HG03025 (cell line): ENCODE measurements at regions not wholly inside any gene's neighbourhood (a gene's known extent, or its start where the extent isn't known, plus 50 kb on each side); places are given as distances from the start of the nearest gene placed in this dataset.
"Not testable (repeated sequence)": the region's sequence is repeated elsewhere in the genome, so short reads cannot be mapped to it uniquely, and the experiment has no call there.

Source experiments
- ATAC-seq: cut with Tn5 transposase; IDR thresholded peaks from one replicate; pipeline ENCODE4 v1.9.1; 2021; ENCODE audit warnings: mild to moderate bottlenecking, moderate library complexity; ENCODE audit not compliant: unreplicated experiment, low FRiP score

GRCh38 chrX:13478740-13479451, 90.5 kb upstream of the EGFL6 start:
- no peak for ATAC-seq

GRCh38 chrX:13476384-13476783, 93.0 kb upstream of the EGFL6 start:
- no peak for ATAC-seq

- ATAC-seq, result peak; percentile 31
Observed at GRCh38 chrX:13474164-13474516, 95.3 kb upstream of the EGFL6 start.

- peak; percentile 88 for ATAC-seq
Observed at GRCh38 chrX:13473442-13474163, 95.8 kb upstream of the EGFL6 start.

GRCh38 chrX:13472975-13473374, 96.4 kb upstream of the EGFL6 start:
- no peak for ATAC-seq

- no peak for ATAC-seq
Observed at GRCh38 chrX:13471269-13471668, 98.1 kb upstream of the EGFL6 start.

- no peak for ATAC-seq
Observed at GRCh38 chrX:13470685-13470977, 98.8 kb upstream of the EGFL6 start.

- no peak for ATAC-seq
Observed at GRCh38 chrX:13469963-13470684, 99.3 kb upstream of the EGFL6 start.

- ATAC-seq, result no peak
Observed at GRCh38 chrX:13468096-13468495, 101.3 kb upstream of the EGFL6 start.

GRCh38 chrX:13467243-13467642, 102.2 kb upstream of the EGFL6 start:
- ATAC-seq, result no peak

- ATAC-seq, result no peak
Observed at GRCh38 chrX:13464599-13465275, 104.7 kb upstream of the EGFL6 start.

GRCh38 chrX:13463608-13464007, 105.8 kb upstream of the EGFL6 start:
- ATAC-seq, result no peak

GRCh38 chrX:13452283-13452682, 117.1 kb upstream of the EGFL6 start:
- no peak for ATAC-seq

GRCh38 chrX:13449441-13449840, 120.0 kb upstream of the EGFL6 start:
- ATAC-seq, result no peak

- ATAC-seq, result no peak
Observed at GRCh38 chrX:13448941-13449340, 120.5 kb upstream of the EGFL6 start.

- not testable (repeated sequence) for ATAC-seq
Observed at GRCh38 chrX:13441608-13442007, 121.8 kb upstream of the ATXN3L start.

- ATAC-seq, result no peak
Observed at GRCh38 chrX:13440176-13440575, 120.3 kb upstream of the ATXN3L start.

GRCh38 chrX:13433298-13433605, 113.4 kb upstream of the ATXN3L start:
- ATAC-seq, result no peak

GRCh38 chrX:13432414-13433297, 112.8 kb upstream of the ATXN3L start:
- ATAC-seq, result no peak

- ATAC-seq, result no peak
Observed at GRCh38 chrX:13430136-13430827, 110.4 kb upstream of the ATXN3L start.
